ENCODE measurements at regions not wholly inside any gene's neighbourhood (a gene's known extent, or its start where the extent isn't known, plus 50 kb on each side); places are given as distances from the start of the nearest gene placed in this dataset.
"Not testable (repeated sequence)": the region's sequence is repeated elsewhere in the genome, so short reads cannot be mapped to it uniquely, and the experiment has no call there.

DNA sequence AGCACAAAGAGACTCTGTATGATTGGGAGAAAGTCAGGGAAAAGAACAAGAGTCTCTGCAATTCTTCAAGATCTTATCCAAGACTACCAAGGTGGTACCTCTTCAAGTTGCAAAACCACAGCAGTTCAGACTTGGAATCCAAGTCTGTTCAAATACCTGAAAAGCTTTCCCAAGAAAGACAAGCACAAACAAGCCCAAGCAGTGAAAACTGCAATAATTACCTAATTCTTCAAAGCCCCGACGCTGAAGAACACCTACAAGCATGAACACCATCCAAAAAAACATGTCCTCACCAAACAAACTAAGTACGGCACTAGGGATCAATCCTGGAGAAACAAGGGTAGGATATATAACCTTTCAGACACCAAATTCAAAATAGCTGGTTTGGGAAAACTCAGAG lies 299.3 kb upstream of the ALCAM start:
- intact Hi-C loops (cut with DNase I) = no loop called here
- no peak for DNase-seq (ENCODE audit: low spot score)

DNA sequence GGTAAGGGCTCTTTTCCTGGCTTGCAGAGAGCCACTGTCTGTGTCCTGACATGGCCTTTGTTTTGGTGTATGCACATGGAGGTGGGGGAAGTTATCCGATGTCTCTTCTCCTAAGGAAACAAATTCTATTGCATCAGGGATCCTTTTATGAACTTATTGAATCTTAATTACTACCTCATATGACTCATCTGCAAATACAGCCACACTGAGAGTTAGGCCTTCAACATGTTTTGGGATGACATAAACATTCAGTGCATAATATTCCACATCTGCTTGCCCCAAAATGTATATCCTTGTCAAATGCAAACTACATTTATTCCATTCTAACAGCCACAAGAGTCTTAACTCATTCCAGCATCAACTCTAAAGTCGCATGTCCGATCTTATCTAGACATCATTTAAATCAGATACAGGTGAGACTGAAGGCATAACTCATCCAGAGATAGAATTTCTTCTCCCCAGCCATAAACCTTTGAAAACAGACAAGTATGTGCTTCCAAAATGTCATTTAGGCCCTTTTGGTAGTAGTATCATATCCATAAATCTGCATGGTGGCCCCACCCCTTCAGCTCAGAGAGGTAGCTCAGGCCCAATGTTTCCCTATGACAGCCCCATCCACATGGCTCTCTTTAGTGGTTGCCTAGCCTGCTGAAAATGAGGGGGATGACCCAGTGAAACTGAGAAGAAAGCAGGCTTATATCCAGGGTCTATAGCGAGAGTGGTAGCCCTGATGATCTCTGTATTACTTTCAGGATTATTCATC lies 289.5 kb upstream of the ALCAM start:
- intact Hi-C loops (cut with DNase I) = no loop called here

DNA sequence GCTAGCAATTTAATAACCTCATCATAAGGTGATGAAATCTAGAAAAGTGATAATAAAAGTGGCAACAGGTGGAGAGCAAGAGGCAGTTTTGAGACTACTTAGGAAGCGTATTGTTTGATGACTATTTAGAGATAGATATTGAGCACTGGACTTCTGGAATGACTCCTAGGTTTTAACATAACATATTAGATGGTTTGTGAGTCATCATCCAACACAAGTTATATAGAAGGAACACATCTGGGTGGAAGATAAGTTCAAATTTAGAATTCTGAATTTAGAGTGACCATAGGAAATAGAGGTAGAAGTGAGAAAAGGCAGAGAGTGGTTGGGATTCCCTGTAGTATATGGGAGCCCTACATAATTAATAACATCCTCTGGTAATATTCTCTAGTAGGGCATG lies 282.8 kb upstream of the ALCAM start:
- intact Hi-C loops (cut with DNase I) = no loop called here
- DNase-seq (ENCODE audit: low spot score) = no peak

More for the DNA sequence above, 289.5 kb upstream of the ALCAM start:
- DNase-seq (ENCODE audit: low spot score) = no peak

DNA sequence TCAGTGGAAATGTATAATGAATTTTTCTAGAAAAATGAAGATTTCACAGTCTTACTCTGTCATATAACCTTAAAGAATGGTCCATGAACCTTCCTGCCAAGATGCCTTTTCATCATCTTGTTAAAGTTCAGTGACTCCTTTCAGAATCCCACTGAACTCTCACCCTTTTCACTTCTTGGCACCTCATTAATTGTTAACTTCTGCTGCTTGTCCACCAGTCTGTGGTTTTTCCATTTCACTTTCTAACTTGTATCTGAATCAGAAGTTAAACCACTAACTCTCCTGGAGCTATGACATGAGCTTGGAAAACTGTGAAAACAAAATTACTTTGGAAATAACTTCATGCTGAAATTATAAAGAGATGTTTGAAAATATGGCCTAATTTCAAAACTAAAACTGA lies 281.2 kb upstream of the ALCAM start:
- DNase-seq (ENCODE audit: low spot score) = no peak
- intact Hi-C loops (cut with DNase I) = no loop called here

DNA sequence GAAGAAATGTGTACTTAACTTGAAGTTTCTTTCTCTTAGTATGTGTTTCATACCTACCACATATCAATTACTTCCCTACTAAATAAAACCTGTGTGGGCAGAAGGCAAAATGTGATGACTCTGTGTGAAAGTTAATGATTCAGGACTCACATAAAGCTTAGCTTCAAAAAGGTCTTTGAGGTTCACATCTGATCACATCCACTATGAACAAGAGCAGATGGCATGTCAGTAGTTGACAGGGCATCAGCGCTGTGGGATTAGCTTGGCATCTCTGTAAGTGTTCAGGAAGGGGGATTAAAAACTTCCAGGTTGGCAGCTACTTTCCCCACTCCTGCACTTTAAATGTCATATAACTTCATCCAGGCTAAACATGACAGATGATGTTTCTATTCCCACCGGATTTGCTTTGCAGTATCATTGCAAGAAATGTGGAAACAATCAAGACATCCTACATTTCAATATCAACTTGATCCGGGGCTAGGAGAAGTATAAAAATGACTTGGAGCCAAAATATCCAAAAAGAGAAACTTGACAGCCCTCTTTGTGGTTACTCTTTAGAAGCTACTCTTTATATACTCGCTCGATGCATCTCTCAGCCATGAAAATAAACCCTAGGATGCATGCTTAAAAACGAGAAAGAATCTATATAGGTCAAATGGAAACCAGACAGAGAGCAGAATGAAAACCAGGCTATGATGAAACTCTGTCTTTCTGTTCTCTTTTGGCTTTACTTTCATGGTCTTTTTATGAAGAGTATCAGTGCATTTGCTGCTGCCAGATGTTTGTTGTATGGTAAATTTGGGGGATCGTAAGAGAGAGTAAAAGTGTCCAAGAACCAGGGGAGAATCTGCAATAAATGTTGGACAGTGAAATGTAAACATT lies 273.1 kb upstream of the ALCAM start:
- DNase-seq (ENCODE audit: low spot score) = no peak
- intact Hi-C loops (cut with DNase I) = no loop called here

DNA sequence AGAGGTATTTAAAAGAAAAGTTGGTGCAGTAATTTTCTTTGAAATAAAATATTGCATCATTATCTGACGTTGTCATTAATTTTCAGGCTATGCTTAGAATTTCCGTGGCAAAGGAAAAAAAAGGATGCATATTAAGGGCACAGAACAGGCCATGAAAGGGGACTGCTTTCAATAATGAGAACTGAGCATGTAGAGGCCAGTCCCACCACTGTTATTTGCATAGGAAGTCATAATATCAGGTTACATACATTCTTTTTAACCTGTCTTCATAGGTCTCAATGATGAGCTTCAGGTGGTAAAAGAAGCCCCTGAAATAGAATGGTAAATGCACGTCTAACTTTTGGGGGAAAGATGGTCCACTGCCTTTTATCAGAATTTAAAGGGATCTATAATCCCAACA lies 272.1 kb upstream of the ALCAM start:
- intact Hi-C loops (cut with DNase I) = no loop called here
- no peak for DNase-seq (ENCODE audit: low spot score)

DNA sequence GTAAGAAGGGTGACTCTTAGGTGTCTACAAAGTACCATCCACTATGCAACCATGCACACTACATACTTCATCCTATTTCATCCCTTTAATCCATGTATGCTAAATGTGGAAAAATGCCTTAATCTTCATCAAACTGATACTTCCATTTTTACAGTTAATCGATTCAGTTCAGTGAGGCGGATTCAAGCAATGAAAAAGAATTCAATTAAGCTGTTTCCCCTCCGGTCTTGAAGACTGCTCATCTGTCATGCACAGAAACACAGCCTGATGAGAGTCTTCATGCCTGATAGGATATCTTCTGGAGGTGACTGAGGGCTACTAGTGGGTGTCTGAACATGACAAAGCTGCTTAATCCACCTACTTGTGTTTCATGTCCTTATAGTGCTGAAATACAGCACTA lies 270.6 kb upstream of the ALCAM start:
- intact Hi-C loops (cut with DNase I) = no loop called here
- no peak for DNase-seq (ENCODE audit: low spot score)

DNA sequence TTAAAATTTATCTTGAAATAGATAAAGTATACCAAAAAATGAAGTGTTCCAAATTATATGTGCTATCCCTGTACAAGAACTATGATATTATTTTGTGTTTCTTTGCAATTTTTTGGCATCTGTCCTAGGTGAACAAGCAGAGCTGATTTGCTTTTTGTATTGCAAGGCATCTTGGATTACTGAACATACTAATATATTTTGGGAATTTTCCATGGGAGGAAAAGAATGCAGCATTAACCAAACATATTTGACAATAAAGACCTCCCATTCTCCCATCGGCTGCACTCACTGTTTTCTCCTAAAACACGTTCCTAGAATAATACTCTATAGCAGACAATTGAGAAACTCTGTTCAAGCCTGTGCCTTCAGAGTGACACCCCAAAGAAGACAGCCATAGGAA lies 265.1 kb upstream of the ALCAM start:
- intact Hi-C loops (cut with DNase I) = no loop called here
- no peak for DNase-seq (ENCODE audit: low spot score)

DNA sequence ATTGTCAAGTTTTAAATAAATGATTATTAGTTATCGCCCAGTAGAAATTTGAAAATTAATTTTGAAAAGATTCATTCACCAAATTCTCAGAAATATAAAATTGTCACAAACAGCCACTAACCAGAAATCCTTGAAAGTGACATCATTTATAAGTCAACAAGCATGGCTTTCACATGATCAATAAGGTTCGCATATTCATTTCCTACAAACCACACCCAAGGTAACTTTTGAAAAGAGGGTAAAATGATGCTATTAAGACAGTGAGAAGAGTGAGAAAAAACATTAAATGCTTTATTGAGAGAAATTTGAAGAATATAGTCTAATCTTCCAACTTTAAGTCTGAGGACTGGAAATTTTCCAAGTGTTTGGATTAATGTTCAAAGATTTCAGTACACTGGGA lies 263.6 kb upstream of the ALCAM start:
- DNase-seq (ENCODE audit: low spot score) = no peak
- intact Hi-C loops (cut with DNase I) = no loop called here

DNA sequence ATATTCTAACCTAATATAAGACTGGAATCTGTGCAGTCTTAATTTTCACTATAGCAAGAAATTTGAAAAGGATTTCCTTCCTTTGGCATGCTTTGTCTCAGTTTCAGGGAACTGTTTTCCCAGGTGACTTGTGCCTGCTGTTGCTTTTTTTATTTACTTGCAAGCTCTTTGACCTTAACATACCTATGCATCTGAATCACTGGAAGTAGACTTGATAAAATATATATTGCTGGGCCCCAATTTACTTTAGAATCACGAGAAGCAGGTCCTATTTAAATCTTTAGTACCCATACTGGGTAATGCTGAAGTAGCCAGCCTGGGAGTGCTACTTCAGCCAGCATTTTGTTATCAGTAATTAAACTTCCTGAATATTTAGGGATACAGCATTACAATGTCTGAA lies 257.9 kb upstream of the ALCAM start:
- intact Hi-C loops (cut with DNase I) = no loop called here
- DNase-seq (ENCODE audit: low spot score) = no peak

DNA sequence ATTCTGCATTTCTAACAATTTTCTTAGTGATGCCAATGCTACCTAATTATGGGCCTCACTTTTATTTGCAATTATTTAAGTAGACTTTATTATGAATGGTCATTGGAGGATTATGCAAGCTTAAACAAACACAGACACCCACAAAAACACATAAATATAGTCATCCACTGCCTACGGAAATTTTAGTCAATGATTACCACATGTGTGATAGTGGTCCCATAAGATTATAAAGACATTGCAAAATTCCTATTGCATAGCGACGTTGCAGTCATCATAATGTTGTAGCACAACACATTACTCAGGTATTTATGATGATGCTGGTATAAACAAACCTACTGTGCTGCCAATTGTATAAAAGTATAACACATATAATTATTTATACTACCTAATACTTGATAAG lies 247.8 kb upstream of the ALCAM start:
- intact Hi-C loops (cut with DNase I) = no loop called here
- DNase-seq (ENCODE audit: low spot score) = no peak

DNA sequence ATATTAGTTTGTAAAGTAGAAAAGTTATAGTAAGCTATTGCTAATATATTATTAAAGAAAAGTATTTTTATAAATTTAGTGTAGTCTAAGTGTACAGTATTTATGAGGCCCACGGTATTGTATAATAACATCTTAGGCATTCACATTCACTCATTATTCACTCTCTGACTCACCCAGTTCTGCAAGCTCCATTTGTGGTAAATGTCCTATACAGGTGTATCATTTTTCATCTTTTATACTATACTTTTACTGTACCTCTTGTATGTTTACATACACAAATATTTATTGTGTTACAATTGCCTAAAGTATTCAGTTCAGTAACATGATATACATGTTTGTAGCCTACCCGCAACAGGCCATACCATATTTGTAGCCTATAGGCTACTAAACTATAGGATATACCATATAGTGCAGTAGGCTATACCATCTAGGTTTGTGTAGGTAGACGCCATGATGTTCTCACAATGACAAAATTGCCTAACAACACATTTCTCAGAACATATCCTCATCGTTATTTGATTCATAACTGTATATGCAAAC lies 246.8 kb upstream of the ALCAM start:
- DNase-seq (ENCODE audit: low spot score) = no peak
- intact Hi-C loops (cut with DNase I) = no loop called here

DNA sequence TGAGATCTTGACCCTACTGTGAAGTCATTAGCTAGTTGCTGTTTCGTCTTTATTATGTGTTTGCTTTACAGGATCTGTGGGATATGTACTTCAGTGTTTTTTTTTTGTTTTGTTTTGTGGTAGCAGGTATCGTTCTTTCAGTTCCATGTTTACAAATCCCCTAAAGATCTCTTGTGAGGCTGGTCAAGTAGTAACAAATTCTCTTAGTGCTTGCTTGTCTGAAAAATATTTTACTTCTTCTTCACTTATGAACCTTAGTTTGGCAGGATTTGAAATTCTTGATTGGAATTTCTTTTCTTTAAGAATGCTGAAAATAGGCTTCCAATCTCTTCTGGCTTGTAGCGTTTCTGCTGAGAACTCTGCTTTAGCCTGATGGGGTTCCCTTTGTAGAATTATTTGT lies 235.8 kb upstream of the ALCAM start:
- DNase-seq (ENCODE audit: low spot score) = no peak
- intact Hi-C loops (cut with DNase I) = no loop called here

DNA sequence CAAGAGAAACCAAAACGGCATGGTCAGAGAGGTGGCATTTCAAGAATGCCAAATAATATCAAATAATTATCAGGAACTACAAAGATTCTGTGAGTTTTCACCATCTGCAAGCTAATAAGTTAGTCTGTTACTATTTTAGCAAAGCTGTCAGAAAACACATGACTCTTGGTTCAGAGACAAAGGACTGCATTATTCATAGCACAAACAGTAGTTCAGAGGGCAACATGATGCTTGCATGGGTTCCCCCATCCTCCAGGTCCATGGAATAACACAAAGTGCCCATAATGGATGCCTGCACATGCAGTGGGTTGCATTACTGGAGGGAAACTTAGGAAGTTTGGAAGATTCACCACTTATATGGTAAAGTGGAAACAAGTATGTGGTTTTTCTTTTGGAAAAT lies 228.8 kb upstream of the ALCAM start:
- DNase-seq (ENCODE audit: low spot score) = no peak
- intact Hi-C loops (cut with DNase I) = no loop called here

DNA sequence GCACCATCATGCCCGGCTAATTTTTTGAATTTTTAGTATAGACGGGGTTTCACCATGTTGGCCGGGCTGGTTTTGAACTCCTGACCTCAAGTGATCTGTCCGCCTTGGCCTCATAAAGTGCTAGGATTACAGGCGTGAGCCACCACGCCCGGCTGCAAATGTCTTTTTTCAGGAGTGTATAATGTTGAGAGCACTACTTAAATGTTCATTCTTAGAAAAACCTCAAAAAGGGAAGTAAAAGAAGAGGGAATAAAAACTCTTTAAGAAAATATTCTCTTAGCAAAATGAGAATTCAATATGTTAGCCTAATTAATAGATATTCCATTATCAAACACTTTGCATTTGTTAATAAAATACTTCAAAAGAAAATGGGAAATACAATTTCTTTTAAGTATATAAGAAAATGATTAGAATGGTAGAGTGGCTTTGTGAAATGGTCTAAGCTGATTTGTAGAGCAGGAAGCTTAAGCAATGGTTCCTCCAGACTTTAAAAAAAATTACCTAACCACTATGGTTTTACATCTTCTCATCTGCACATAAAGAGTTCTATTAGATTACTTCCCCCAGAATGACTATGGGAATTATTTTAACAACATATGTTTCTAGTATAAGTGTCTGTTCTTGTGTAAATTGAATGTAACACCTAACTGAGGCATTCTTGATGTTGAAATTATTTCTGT lies 226.7 kb upstream of the ALCAM start:
- intact Hi-C loops (cut with DNase I) = no loop called here
- DNase-seq (ENCODE audit: low spot score) = no peak

DNA sequence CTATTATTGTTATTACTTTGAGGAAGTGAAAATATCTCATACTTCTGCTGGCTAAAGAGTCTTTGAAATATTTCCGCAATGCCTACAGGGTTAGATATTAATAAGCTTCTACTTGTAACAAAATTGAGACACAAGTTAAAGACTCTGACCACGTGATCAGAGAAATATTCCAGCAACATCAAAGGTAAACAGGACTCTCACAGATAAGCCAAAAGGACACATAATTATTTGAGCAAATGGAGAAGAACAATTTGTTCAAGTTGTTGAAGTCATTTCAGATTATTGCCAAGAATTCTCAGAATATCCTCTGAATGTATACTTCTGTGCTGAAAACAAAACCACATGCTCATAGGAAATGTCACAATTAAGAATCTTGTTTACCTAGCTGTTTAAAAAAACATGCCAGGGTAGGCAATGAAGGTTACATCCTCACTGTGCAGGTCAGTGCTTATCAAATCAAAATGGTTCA lies 225.8 kb upstream of the ALCAM start:
- DNase-seq (ENCODE audit: low spot score) = no peak
- intact Hi-C loops (cut with DNase I) = no loop called here

DNA sequence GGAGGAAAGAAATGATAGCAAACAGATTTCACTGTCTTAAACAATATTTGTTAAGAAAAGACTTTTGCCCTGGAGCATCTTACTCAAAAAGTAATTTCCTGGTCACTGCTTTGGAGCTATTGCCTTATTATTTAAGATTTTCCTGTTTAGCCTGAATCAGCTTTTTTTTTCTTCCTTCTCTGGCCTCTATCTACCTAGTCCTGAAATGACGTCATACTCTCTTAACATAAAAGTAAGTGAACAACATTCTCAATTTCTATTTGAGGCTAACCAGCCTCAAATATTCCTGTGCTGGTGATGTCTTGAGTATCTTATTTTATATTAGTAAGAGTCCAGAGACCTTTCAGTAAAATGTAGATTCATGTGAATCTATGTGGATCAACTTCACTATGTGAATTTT lies 221.9 kb upstream of the ALCAM start:
- no peak for DNase-seq (ENCODE audit: low spot score)
- intact Hi-C loops (cut with DNase I) = no loop called here

DNA sequence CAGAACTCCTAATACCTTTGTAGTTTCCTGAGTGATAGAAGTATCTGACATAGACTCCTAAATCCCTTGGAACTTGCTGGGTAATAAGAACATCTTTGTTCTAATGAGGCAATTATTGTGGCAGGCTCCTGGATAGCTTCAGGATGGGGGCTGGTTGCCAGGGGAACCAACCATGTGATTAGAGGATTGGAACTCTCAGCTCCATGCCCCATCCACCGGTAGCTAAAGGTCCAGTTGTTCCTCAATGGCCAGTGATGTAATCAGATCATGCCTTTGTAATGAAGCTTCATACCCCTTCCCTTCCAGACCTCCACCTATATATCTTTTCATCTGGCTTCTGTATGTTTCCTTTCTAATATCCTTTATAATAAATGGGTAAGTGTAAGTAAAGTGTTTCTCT lies 221.2 kb upstream of the ALCAM start:
- DNase-seq (ENCODE audit: low spot score) = no peak
- intact Hi-C loops (cut with DNase I) = no loop called here

DNA sequence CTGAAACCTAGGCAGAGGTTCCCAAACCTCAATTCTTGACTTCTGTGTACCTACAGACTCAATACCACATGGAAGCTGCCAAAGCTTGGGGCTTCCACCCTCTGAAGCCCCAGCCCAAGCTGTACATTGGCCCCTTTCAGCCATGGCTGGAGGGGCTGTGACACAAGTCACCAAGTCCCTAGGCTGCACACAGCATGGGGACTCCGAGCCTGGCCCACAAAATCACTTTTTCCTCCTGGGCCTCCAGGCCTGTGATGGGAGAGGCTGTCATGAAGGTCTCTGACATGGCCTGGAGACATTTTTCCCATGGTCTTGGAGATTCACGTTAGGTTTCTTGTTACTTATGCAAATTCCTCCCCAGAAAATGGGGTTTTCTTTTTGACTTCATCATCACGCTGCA lies 217.5 kb upstream of the ALCAM start:
- DNase-seq (ENCODE audit: low spot score); intact Hi-C loops (cut with DNase I): not testable (repeated sequence)

DNA sequence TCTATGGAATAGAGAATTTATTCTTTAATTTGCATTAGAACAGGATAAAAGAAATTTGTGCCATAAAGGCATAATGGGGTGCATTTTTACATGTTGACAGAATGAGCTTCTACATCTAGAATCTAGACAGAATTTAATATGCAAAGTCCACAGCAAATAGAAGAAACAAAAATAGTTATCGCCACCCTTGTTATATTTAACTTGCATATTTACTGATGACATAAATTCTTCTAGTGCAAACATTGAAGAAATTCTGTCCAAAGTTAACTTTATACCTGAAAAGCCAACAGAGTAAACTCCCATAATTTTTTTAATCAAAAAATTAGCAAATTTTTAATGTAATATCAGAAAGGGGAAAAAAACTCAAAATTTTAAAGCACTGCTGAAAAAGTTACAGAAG lies 213.7 kb upstream of the ALCAM start:
- no peak for DNase-seq (ENCODE audit: low spot score)
- intact Hi-C loops (cut with DNase I) = no loop called here
